HL-60 (cell line): ENCODE measurements at regions not wholly inside any gene's neighbourhood (a gene's known extent, or its start where the extent isn't known, plus 50 kb on each side); places are given as distances from the start of the nearest gene placed in this dataset.

Experiments
- CTCF ChIP-seq: IDR thresholded peaks from one replicate; pipeline ENCODE4 v1.5.1; 2011; ENCODE audit warnings: low read length, control low read depth, inconsistent platforms; ENCODE audit not compliant: insufficient read depth
- POLR2AphosphoS5 ChIP-seq: IDR thresholded peaks from 2 replicates; pipeline ENCODE4 v1.6.1; 2012; ENCODE audit warnings: low read depth

GRCh38 chr6:94215552-94215951, 796.2 kb upstream of the EPHA7 start:
- TF ChIP-seq POLR2AphosphoS5 (no peak), CTCF (no peak)
